GM23338 (cell line): ENCODE measurements at regions not wholly inside any gene's neighbourhood (a gene's known extent, or its start where the extent isn't known, plus 50 kb on each side); places are given as distances from the start of the nearest gene placed in this dataset.

Source experiments
- ATAC-seq: fragments of 200-7000 bp; cut with Tn5 transposase; 3 replicates; pipeline ENCODE4 v1.9.1; 2020
- DNase-seq: peaks from one replicate; pipeline ENCODE4 v3.0.0-alpha.2; 2015; ENCODE audit warnings: low spot score
- H2AFZ ChIP-seq: fragments of 200-600 bp; sonication (generic); 2 replicates; pipeline ENCODE4 v1.8.0; 2016; ENCODE audit warnings: antibody characterized with exemption, mild to moderate bottlenecking, moderate library complexity
- H3F3A ChIP-seq: fragments of 200-600 bp; sonication (generic); replicated peaks from 2 replicates; pipeline ENCODE4 v1.8.0; 2017; ENCODE audit warnings: antibody characterized with exemption, mixed run types, low read depth
- H3K27ac ChIP-seq: fragments of 200-600 bp; sonication (generic); 2 replicates; pipeline ENCODE4 v1.6.1; 2016; ENCODE audit warnings: low read depth
- H3K27me3 ChIP-seq: fragments of 200-600 bp; sonication (generic); 2 replicates; pipeline ENCODE4 v1.8.0; 2016; ENCODE audit warnings: mild to moderate bottlenecking, mixed run types, moderate library complexity; ENCODE audit not compliant: insufficient read depth
- H3K36me3 ChIP-seq: fragments of 200-600 bp; sonication (generic); 2 replicates; pipeline ENCODE4 v1.8.0; 2016; ENCODE audit warnings: mild to moderate bottlenecking; ENCODE audit not compliant: insufficient read depth
- H3K4me1 ChIP-seq: fragments of 200-600 bp; sonication (generic); 2 replicates; pipeline ENCODE4 v1.8.0; 2016; ENCODE audit warnings: mild to moderate bottlenecking, moderate library complexity; ENCODE audit not compliant: insufficient read depth
- H3K4me2 ChIP-seq: fragments of 200-600 bp; sonication (generic); 2 replicates; pipeline ENCODE4 v1.7.1; 2017; ENCODE audit warnings: mixed run types
- H3K4me3 ChIP-seq: fragments of 200-600 bp; sonication (generic); 2 replicates; pipeline ENCODE4 v1.6.1; 2016; ENCODE audit warnings: mixed run types
- H3K79me2 ChIP-seq: fragments of 200-600 bp; sonication (generic); replicated peaks from 2 replicates; pipeline ENCODE4 v1.8.0; 2017; ENCODE audit warnings: mild to moderate bottlenecking; ENCODE audit not compliant: insufficient read depth
- H3K9me2 ChIP-seq: fragments of 200-600 bp; sonication (generic); 2 replicates; pipeline ENCODE4 v1.8.0; 2017; ENCODE audit not compliant: insufficient read depth
- H4K20me1 ChIP-seq: fragments of 200-600 bp; sonication (generic); replicated peaks from 2 replicates; pipeline ENCODE4 v1.8.0; 2017; ENCODE audit warnings: mild to moderate bottlenecking; ENCODE audit not compliant: insufficient read depth
- H3K27ac Mint-ChIP-seq: 2 replicates; pipeline ENCODE4 v1.8.0; 2020; ENCODE audit warnings: inconsistent platforms, mild to moderate bottlenecking, moderate library complexity, mixed read lengths
- H3K27me3 Mint-ChIP-seq: 3 replicates; pipeline ENCODE4 v1.8.0; 2022; ENCODE audit warnings: low read depth, mild to moderate bottlenecking, moderate library complexity, mixed read lengths, inconsistent platforms; ENCODE audit not compliant: insufficient read depth, poor library complexity
- H3K36me3 Mint-ChIP-seq: 3 replicates; pipeline ENCODE4 v1.8.0; 2021; ENCODE audit warnings: low read depth, mild to moderate bottlenecking, inconsistent platforms, moderate library complexity, mixed read lengths
- H3K4me1 Mint-ChIP-seq: 3 replicates; pipeline ENCODE4 v1.8.0; 2020; ENCODE audit warnings: mild to moderate bottlenecking, inconsistent platforms, mixed read lengths
- H3K4me3 Mint-ChIP-seq: 3 replicates; pipeline ENCODE4 v1.8.0; 2021; ENCODE audit warnings: moderate library complexity, mild to moderate bottlenecking, inconsistent platforms, mixed read lengths
- H3K9me3 Mint-ChIP-seq: 3 replicates; pipeline ENCODE4 v1.8.0; 2020; ENCODE audit warnings: moderate library complexity, mild to moderate bottlenecking, inconsistent platforms, mixed read lengths
- CREB1 ChIP-seq: fragments of 250-450 bp; sonication (Bioruptor Pico); IDR thresholded peaks from 2 replicates; pipeline ENCODE4 v1.5.0; 2020; ENCODE audit warnings: low read depth, mild to moderate bottlenecking, moderate library complexity
- EZH2 ChIP-seq: fragments of 200-600 bp; sonication (generic); IDR thresholded peaks from one replicate; pipeline ENCODE4 v1.8.0; 2017; ENCODE audit warnings: antibody characterized with exemption, mild to moderate bottlenecking, low read depth; ENCODE audit not compliant: unreplicated experiment
- EZH2phosphoT487 ChIP-seq: fragments of 200-600 bp; sonication (generic); IDR thresholded peaks from one replicate; pipeline ENCODE4 v1.8.1; 2018; ENCODE audit warnings: antibody characterized with exemption; ENCODE audit not compliant: unreplicated experiment
- JUNB ChIP-seq: IDR thresholded peaks from one replicate; pipeline ENCODE4 v1.6.1; 2016; ENCODE audit warnings: antibody characterized with exemption; ENCODE audit not compliant: unreplicated experiment
- NANOG ChIP-seq: IDR thresholded peaks from 2 replicates; pipeline ENCODE4 v1.6.1; 2016; ENCODE audit warnings: antibody characterized with exemption, borderline replicate concordance
- POLR2AphosphoS5 ChIP-seq: IDR thresholded peaks from 2 replicates; pipeline ENCODE4 v1.6.1; 2016; ENCODE audit warnings: antibody characterized with exemption, low read depth
- STAT1 ChIP-seq: IDR thresholded peaks from one replicate; pipeline ENCODE4 v1.6.1; 2016; ENCODE audit warnings: antibody characterized with exemption; ENCODE audit not compliant: unreplicated experiment
- ZNF114 ChIP-seq: fragments of 250-450 bp; sonication (Bioruptor Pico); IDR thresholded peaks from 2 replicates; pipeline ENCODE4 v1.5.0; 2020; ENCODE audit warnings: mild to moderate bottlenecking, moderate library complexity
- ZNF331 ChIP-seq: fragments of 250-450 bp; sonication (Bioruptor Pico); IDR thresholded peaks from 2 replicates; pipeline ENCODE4 v1.5.0; 2020; ENCODE audit warnings: low read depth, mild to moderate bottlenecking, moderate library complexity
- ZNF462 ChIP-seq: fragments of 250-450 bp; sonication (Bioruptor Pico); IDR thresholded peaks from 2 replicates; pipeline ENCODE4 v1.5.0; 2020; ENCODE audit warnings: mild to moderate bottlenecking, moderate library complexity
- TF ChIP-seq, protein P1 (sequence below): IDR thresholded peaks from 2 replicates; pipeline ENCODE4 v1.6.1; 2016; ENCODE audit warnings: antibody characterized with exemption
- TF ChIP-seq, protein P2 (sequence below), 2 experiments: fragments of 200-600 bp in 1 of 2; sonication (generic) in 1 of 2; conservative IDR thresholded peaks; 2 replicates each; pipeline versions ENCODE4 v1.5.1 to v1.6.1; 2016 to 2017; ENCODE audit warnings: antibody characterized with exemption in 2 of 2, low read depth in 2 of 2, mild to moderate bottlenecking in 2 of 2, moderate library complexity in 1 of 2
- TF ChIP-seq, protein P3 (sequence below): IDR thresholded peaks from one replicate; pipeline ENCODE4 v1.6.1; 2018; ENCODE audit warnings: antibody characterized with exemption; ENCODE audit not compliant: unreplicated experiment

GRCh38 chr9:26369093-26369492, 523.5 kb downstream of the CAAP1 start:
- H3F3A ChIP-seq, result no peaks in the 10 kb centered on the region
- H4K20me1 ChIP-seq, result no peaks in the 10 kb centered on the region
- no peak overlapping the region for H2AFZ ChIP-seq
- H3K27me3 ChIP-seq, result no peaks in the 10 kb centered on the region
- no peak for ATAC-seq
- H3K4me1 ChIP-seq, result no peaks in the 10 kb centered on the region
- Mint-ChIP-seq H3K4me1 (no peaks in the 10 kb centered on the region; the same call in 2 of the 3 replicates), H3K27ac (no peak overlapping the region), H3K27me3 (no peaks in the 10 kb centered on the region), H3K9me3 (no peaks in the 10 kb centered on the region), H3K36me3 (no peaks in the 10 kb centered on the region), H3K4me3 (no peak overlapping the region)
- H3K4me3 ChIP-seq, result no peak overlapping the region
- no peak for DNase-seq
- no peaks in the 10 kb centered on the region for H3K36me3 ChIP-seq
- H3K79me2 ChIP-seq, result no peaks in the 10 kb centered on the region
- no peak overlapping the region for H3K4me2 ChIP-seq
- TF ChIP-seq POLR2AphosphoS5 (no peak), ZNF114 (CRISPR knock-in tag) (no peak), STAT1 (no peak), JUNB (no peak), EZH2 (no peak), ZNF462 (CRISPR knock-in tag) (no peak), NANOG (no peak), EZH2phosphoT487 (no peak), ZNF331 (CRISPR knock-in tag) (no peak), CREB1 (no peak)
- TF ChIP-seq, protein P1, sequence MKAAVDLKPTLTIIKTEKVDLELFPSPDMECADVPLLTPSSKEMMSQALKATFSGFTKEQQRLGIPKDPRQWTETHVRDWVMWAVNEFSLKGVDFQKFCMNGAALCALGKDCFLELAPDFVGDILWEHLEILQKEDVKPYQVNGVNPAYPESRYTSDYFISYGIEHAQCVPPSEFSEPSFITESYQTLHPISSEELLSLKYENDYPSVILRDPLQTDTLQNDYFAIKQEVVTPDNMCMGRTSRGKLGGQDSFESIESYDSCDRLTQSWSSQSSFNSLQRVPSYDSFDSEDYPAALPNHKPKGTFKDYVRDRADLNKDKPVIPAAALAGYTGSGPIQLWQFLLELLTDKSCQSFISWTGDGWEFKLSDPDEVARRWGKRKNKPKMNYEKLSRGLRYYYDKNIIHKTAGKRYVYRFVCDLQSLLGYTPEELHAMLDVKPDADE, result no peak
- TF ChIP-seq, protein P2, sequence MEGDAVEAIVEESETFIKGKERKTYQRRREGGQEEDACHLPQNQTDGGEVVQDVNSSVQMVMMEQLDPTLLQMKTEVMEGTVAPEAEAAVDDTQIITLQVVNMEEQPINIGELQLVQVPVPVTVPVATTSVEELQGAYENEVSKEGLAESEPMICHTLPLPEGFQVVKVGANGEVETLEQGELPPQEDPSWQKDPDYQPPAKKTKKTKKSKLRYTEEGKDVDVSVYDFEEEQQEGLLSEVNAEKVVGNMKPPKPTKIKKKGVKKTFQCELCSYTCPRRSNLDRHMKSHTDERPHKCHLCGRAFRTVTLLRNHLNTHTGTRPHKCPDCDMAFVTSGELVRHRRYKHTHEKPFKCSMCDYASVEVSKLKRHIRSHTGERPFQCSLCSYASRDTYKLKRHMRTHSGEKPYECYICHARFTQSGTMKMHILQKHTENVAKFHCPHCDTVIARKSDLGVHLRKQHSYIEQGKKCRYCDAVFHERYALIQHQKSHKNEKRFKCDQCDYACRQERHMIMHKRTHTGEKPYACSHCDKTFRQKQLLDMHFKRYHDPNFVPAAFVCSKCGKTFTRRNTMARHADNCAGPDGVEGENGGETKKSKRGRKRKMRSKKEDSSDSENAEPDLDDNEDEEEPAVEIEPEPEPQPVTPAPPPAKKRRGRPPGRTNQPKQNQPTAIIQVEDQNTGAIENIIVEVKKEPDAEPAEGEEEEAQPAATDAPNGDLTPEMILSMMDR (conservative IDR thresholded peaks at IDR 0.05; ENCODE audit: low read depth in 2 of 2), result no peak
- TF ChIP-seq, protein P3, sequence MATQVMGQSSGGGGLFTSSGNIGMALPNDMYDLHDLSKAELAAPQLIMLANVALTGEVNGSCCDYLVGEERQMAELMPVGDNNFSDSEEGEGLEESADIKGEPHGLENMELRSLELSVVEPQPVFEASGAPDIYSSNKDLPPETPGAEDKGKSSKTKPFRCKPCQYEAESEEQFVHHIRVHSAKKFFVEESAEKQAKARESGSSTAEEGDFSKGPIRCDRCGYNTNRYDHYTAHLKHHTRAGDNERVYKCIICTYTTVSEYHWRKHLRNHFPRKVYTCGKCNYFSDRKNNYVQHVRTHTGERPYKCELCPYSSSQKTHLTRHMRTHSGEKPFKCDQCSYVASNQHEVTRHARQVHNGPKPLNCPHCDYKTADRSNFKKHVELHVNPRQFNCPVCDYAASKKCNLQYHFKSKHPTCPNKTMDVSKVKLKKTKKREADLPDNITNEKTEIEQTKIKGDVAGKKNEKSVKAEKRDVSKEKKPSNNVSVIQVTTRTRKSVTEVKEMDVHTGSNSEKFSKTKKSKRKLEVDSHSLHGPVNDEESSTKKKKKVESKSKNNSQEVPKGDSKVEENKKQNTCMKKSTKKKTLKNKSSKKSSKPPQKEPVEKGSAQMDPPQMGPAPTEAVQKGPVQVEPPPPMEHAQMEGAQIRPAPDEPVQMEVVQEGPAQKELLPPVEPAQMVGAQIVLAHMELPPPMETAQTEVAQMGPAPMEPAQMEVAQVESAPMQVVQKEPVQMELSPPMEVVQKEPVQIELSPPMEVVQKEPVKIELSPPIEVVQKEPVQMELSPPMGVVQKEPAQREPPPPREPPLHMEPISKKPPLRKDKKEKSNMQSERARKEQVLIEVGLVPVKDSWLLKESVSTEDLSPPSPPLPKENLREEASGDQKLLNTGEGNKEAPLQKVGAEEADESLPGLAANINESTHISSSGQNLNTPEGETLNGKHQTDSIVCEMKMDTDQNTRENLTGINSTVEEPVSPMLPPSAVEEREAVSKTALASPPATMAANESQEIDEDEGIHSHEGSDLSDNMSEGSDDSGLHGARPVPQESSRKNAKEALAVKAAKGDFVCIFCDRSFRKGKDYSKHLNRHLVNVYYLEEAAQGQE, result no peak
- H3K9me2 ChIP-seq, result no peaks in the 10 kb centered on the region
- no peak overlapping the region for H3K27ac ChIP-seq
